ENCODE measurements at regions not wholly inside any gene's neighbourhood (a gene's known extent, or its start where the extent isn't known, plus 50 kb on each side); places are given as distances from the start of the nearest gene placed in this dataset.

DNA sequence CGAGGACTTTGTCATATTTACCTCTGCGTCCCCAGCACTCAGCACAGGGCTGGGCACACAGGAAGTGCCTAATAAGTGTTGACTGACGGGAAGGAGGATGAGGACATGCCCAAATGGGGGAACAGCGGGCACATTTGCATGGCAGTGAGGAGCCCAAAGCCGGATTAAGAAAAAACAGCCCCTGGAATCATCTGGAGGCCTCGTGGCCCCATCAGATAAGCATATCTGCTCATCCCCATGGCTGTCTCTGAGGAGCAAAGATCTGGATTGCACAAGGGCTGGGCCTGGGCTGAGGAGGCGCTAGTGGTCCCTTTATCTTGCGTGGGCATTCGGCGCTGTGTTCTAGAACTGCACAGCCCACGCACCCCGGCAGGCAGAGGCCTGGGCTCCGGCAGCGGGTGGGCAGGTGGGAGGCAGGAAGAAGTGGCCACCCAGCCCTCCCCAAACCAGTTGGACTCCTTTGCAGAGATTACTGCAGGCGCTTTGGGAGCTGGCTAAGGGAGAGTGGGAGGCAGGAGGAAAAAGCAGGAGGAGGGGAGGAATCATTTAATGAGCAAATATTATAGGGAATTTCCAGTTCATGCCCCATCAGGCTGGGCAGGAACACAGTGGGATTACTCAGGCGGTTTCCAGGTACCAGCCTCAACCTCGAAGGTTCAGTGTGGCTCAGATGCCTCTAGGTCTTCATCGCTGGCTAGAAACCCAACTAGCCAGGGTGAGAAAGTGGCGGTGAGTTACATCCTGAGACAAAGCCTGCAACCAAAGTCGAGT is 108.1 kb downstream of the CEBPB start:
- Mint-ChIP-seq H3K36me3 (peaks cover 13% of the 10 kb centered on the region), H3K4me1 (ENCODE audit: low read depth in 2 of 2) (peaks cover 59 to 66% of the 10 kb centered on the region in 2 donors), H3K9me3 (peaks cover 4% of the 10 kb centered on the region), H3K4me3 (peak overlapping the region; percentile 69), H3K27me3 (peaks cover 14 to 21% of the 10 kb centered on the region in 2 donors), H3K27ac (peak overlapping the region; percentile 72 to 86)
- DNase-seq (ENCODE audit: low spot score) (peak; percentile 74), ATAC-seq (peak; percentile 80 to 83)

DNA sequence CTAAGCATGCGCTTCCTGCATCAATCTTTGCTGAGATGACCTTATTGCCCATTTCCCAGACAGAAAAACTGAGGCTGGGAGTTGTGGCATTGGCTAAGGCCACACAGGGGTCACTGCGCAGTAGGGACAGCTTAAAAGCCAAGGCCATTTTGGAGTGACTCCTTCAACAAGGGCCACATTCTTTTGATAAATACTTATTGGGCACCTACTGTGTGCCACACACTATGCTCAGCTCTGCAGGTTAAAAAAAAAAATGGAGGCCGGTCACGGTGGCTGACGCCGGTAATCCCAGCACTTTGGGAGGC is 108.6 kb downstream of the CEBPB start:
- H3K4me1 Mint-ChIP-seq (ENCODE audit: low read depth in 2 of 2), result peaks cover 61 to 64% of the 10 kb centered on the region in 2 donors
- DNase-seq (ENCODE audit: low spot score) (no peak), ATAC-seq (no peak)
- H3K27me3 Mint-ChIP-seq, result peaks cover 14 to 24% of the 10 kb centered on the region in 2 donors
- H3K4me3 Mint-ChIP-seq, result peak overlapping the region; percentile 69
- H3K9me3 Mint-ChIP-seq, result peaks cover 4% of the 10 kb centered on the region
- H3K36me3 Mint-ChIP-seq, result peaks cover 13% of the 10 kb centered on the region
- H3K27ac Mint-ChIP-seq, result peak overlapping the region in 1 of 2 donors; percentile 72

DNA sequence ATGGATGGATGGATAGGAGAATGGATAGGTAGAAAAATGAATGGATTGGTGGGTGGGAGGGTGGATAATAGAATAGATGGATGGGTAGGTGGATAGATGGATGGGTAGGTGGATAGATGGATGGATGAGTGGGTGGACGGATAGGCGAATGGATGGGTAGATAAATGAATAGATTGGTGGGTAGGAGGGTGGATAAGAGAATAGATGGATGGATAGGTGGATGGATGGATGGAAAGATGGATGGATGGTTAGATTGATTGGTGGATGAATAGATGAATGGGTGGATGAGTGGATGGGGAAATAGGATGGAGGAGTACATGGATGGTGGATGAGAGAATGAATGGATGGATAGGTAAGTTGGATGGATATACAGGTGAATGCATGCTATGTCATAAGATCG is 110.5 kb downstream of the CEBPB start:
- ATAC-seq (no peak), DNase-seq (ENCODE audit: low spot score) (no peak)
- H3K4me3 Mint-ChIP-seq, result peak overlapping the region; percentile 16
- peaks cover 48 to 53% of the 10 kb centered on the region in 2 donors for H3K4me1 Mint-ChIP-seq (ENCODE audit: low read depth in 2 of 2)
- H3K36me3 Mint-ChIP-seq, result peaks cover 13% of the 10 kb centered on the region
- H3K27ac Mint-ChIP-seq, result peak overlapping the region in 1 of 2 donors; percentile 72
- peaks cover 14 to 24% of the 10 kb centered on the region in 2 donors for H3K27me3 Mint-ChIP-seq
- peaks cover 4% of the 10 kb centered on the region for H3K9me3 Mint-ChIP-seq

DNA sequence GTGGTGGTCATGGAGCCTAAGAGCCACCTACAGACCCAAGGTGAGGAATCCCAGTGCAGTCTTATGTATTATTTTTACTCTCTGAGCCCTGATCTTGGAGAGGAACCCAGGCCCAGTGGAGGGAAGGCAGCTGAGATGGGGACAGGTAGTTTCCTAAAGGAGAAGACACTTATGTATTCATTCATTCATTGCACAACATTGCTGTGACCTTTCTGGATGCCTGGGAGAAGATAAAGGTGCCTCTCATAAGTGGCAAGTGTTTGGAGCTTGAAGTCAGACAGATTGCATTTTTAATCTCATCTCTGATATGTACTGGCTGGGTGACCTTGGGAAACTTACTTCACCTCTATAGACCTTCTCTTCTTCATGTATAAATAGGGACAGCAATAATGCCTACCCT is 111.1 kb downstream of the CEBPB start:
- Mint-ChIP-seq H3K27ac (peak overlapping the region in 1 of 2 donors; percentile 72), H3K4me1 (ENCODE audit: low read depth in 2 of 2) (peaks cover 44 to 55% of the 10 kb centered on the region in 2 donors), H3K4me3 (no peak overlapping the region), H3K36me3 (peaks cover 13% of the 10 kb centered on the region), H3K27me3 (peaks cover 14 to 24% of the 10 kb centered on the region in 2 donors), H3K9me3 (peaks cover 4% of the 10 kb centered on the region)
- ATAC-seq, result no peak
- DNase-seq (ENCODE audit: low spot score), result no peak

DNA sequence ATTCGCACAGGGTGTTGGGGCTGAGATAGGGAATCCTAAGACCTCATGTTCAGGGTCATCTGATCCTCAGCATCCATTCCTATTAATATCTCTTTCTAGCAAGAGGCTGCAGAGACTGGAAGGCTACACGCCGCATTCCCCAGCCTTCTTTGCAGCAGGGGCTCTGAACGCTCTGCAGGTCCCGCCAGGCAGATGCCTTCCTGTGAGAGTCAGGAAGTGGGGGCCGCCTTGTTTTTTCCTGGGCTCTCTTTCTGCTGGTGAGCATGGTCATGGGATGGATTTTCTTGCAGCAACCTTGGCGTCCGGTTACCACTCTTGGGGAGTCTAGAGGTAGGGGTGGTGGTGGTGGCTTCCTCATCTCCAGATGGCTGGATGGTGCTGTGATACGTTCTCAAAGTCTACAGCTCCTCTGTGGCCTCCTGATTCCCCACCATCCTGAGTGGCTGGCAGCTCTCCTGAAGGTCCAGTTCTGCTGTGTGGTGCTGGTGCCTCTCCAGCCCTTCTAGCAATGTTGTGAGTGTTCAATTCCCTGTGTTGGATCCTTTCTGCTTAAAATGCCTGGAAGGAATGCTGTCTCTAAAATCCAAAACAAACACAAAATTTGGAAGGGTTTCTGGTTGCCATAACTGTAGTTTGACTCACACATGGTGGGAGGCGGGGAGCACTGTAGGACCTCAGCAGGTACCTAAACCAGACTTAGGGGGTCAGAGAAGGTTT is 111.9 kb downstream of the CEBPB start:
- Mint-ChIP-seq H3K27me3 (peaks cover 14 to 24% of the 10 kb centered on the region in 2 donors), H3K36me3 (peaks cover 13% of the 10 kb centered on the region), H3K9me3 (peaks cover 4% of the 10 kb centered on the region), H3K4me1 (ENCODE audit: low read depth in 2 of 2) (peaks cover 39 to 56% of the 10 kb centered on the region in 2 donors), H3K27ac (peak overlapping the region; percentile 63 to 71), H3K4me3 (no peak overlapping the region)
- DNase-seq (ENCODE audit: low spot score), result no peak
- no peak for ATAC-seq

DNA sequence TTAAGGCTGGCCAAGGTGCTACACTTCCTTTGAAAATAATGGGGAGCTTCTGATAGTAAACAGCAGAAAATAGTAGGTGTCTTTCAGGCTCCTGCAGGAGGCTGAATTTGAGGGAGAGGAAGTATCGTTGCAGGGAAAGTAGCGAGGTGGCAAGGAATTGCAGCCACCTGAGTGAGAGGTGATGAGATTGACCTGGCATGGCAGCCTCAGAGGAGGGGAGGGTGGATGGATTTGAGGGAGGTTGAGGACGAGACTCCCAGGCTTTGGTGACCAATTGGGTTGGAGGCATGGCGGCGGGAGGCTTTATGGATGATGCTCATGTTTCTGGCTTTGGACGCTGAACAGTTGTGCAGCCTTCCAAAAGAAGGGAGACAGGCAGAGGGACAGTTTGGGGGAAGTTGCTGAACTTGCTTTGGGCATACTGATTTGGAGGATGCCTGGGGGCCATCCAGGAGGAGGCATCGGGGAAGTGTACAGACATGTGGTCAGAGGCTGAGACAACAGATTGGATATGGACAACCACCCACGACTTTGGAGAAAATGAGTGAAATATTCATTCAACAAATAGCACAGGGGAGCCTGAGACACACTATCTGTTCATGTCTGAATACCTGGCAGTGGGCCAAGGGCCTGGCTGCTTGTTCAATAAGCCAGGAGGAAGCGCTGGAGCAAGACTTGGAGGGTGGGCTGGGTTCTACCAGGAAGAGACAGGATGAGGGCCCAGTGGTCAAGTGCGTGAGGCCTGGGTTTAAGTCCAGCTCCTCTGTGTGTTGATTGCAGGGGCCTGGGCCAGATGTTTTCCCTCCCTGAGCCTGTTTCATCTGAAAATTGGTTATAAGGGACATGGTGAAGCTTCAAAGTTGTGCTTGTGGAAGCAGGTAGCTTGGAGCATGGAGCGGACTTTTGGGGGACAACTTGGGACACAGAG is 113.2 kb downstream of the CEBPB start:
- ATAC-seq (no peak), DNase-seq (ENCODE audit: low spot score) (no peak)
- Mint-ChIP-seq H3K4me3 (no peak overlapping the region), H3K36me3 (peaks cover 13% of the 10 kb centered on the region), H3K27ac (peak overlapping the region; percentile 63 to 71), H3K27me3 (peaks cover 14 to 24% of the 10 kb centered on the region in 2 donors), H3K9me3 (peaks cover 4% of the 10 kb centered on the region), H3K4me1 (ENCODE audit: low read depth in 2 of 2) (peaks cover 34 to 48% of the 10 kb centered on the region in 2 donors)

DNA sequence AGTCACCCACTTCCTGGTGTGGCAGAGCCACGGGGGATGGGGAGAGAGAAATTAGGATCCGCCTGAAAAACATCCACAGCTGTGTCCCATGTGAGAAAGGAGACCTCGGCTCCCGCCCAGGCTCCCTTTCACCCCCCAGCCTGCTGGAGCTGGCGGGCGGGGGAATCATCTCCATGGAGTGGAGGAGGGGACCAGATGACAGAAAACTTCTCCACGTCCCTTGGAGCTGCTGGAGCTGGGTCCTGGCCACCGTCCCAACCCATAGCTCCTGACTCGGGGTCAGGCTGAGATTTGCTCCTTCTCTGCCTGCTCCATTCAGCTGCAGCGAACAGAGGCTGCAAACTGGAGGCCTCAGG is 113.8 kb downstream of the CEBPB start:
- peaks cover 38 to 48% of the 10 kb centered on the region in 2 donors for H3K4me1 Mint-ChIP-seq (ENCODE audit: low read depth in 2 of 2)
- H3K4me3 Mint-ChIP-seq, result no peak overlapping the region
- no peak for ATAC-seq
- H3K27me3 Mint-ChIP-seq, result peaks cover 14 to 24% of the 10 kb centered on the region in 2 donors
- peaks cover 13% of the 10 kb centered on the region for H3K36me3 Mint-ChIP-seq
- no peak for DNase-seq (ENCODE audit: low spot score)
- peaks cover 4% of the 10 kb centered on the region for H3K9me3 Mint-ChIP-seq
- H3K27ac Mint-ChIP-seq, result peak overlapping the region; percentile 63 to 71

DNA sequence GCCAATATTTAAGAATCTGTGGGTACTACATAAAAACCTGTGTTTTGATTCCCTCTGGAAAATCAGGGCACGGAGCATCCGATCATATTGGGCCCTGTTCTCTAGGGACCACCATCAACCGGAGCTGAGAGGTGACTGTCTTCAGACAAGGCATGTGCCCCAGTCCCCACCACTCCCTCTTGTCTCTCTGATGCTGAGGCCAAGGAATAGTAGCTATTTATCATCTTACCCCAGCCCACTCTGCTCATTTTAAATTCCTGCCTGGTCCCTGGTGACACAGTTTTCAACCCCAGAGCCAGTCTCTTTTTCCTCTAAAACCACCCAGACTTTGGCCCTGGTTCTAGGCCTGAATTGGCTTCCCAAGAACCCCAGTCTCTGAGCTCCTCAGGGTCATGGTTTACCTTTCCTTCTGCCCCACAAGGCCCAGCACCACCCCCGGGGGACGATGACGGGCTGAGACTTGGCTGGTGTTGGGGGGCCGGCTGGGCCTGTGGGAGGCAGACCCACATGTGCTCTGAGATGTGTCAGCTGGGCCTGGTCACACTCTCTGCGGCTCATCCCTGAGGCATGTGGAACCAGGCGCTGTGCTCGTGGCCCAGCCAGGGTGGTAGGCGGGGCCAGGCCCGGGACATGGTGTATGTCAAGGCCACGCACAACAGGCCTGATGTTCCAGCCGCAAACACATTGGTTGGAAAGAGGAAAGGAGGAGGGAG is 114.4 kb downstream of the CEBPB start:
- Mint-ChIP-seq H3K36me3 (peaks cover 13% of the 10 kb centered on the region), H3K27me3 (peaks cover 14 to 23% of the 10 kb centered on the region in 2 donors), H3K4me1 (ENCODE audit: low read depth in 2 of 2) (peaks cover 42 to 52% of the 10 kb centered on the region in 2 donors), H3K4me3 (no peak overlapping the region), H3K27ac (peak overlapping the region; percentile 11 to 38), H3K9me3 (peaks cover 4% of the 10 kb centered on the region)
- no peak for ATAC-seq
- DNase-seq (ENCODE audit: low spot score), result no peak

DNA sequence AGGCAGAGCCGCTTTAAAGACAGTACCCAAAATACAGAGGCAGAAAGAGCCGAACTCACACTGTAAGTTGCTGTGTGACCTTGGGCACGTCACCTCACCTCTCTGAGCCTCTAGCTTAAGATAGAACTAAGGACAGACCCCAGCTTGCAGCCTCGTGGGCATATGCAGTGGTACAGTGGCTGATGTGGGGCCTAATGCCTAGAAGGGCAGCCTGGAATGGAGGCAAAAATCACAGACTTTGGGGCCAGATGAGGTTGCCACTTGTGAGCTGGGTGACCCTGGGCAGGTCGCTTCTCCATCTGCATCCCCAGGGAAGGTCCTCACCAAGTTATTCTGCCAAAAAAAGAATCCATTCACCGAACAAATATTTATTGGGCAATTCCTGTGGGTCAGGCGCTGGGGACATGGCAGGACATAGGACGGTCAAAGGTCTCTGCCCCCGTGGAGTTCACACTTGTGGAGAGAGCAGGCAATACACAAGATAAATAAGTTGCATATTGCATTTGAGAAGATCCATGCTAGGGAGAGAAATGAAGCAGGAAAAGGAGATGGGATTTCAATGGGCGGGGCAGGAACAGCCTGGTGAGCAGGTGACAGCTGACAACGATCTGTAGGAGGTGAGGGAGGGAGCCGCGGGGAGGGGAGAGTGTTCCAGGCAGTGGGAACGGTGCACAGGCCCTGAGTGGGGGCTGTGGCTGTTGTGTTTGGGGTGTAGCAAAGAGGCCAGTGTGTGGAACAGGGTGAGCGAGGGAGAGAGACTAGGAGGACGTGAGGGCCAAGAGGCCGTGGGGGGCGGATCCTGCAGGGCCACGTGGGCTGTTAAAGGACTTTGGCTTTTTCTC is 115.2 kb downstream of the CEBPB start:
- ATAC-seq (no peak), DNase-seq (ENCODE audit: low spot score) (no peak)
- H3K9me3 Mint-ChIP-seq, result no peaks in the 10 kb centered on the region
- H3K36me3 Mint-ChIP-seq, result peaks cover 6% of the 10 kb centered on the region
- H3K27ac Mint-ChIP-seq, result peak overlapping the region; percentile 11 to 38
- H3K27me3 Mint-ChIP-seq, result peaks cover 10 to 15% of the 10 kb centered on the region in 2 donors
- H3K4me3 Mint-ChIP-seq, result no peak overlapping the region
- H3K4me1 Mint-ChIP-seq (ENCODE audit: low read depth in 2 of 2), result peaks cover 42 to 55% of the 10 kb centered on the region in 2 donors

DNA sequence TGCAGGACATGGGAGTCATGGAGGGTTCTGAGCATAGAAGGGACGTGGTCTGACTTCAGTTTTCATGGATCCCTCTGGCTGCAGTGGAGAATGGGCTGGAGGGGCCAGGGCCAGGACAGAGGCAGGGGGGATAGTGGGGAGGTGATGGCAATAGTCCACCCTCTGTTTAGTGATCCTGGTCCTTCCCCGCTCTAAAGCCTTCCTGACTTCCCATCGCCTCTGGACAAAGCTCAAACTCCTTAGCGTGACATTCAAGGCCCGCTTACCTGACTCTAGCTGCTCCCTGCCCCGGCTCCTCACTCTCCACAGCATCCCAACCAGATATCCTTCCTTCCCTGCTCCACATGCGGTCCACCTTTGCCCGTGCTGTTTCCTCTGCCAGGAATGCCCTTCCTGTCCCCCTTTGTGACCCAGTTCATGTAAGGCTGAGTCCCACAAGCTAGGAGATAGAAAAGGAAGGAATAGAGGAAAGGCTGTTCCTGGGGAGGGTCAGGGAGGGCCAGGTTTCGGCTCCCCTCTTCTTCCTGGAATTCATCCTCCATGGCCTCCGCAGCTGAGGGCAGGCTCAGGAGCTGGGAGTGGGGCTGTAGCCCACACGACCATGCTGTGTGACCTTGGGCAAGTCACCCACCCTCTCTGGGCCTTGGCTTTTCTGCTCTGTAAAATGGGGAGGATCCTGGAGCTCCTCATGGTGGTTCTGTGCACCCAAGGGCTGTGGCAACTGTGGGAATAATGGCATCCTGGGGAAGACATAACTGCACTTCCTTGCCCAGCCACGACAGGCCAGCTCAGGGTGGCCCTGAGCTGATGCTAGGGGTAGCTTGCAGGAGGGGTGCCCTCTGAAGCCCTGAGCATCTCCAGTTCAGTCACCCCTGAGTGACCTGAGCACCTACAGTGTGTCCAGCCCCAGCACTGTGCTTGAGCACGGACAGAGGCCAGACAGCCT is 116.1 kb downstream of the CEBPB start:
- Mint-ChIP-seq H3K4me3 (no peak overlapping the region), H3K27ac (peak overlapping the region; percentile 38 to 41), H3K9me3 (no peaks in the 10 kb centered on the region), H3K4me1 (ENCODE audit: low read depth in 2 of 2) (peaks cover 43 to 56% of the 10 kb centered on the region in 2 donors), H3K27me3 (peaks cover 7% of the 10 kb centered on the region in 2 donors), H3K36me3 (no peaks in the 10 kb centered on the region)
- DNase-seq (ENCODE audit: low spot score) (no peak), ATAC-seq (no peak)

DNA sequence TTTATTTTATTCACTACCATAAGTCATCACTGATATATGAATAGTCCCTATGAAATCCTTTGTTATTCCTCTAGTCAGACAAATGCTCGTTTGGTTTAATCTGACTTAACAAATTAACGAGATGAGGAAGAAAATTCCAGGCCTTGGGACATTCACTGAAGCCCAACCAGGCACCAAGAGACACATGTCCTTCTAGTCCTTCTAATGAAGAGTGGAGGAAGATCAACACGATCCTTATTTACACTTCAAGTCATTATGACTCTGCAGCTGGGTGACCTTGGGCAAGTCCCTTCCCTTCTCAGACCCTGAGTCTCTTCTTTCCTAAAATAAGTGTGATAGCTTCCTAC is 117.5 kb downstream of the CEBPB start:
- no peak for DNase-seq (ENCODE audit: low spot score)
- H3K9me3 Mint-ChIP-seq, result no peaks in the 10 kb centered on the region
- H3K27me3 Mint-ChIP-seq, result peaks cover 4 to 7% of the 10 kb centered on the region in 2 donors
- peak overlapping the region; percentile 61 to 74 for H3K27ac Mint-ChIP-seq
- ATAC-seq, result no peak
- H3K4me3 Mint-ChIP-seq, result peak overlapping the region; percentile 47
- peaks cover 1% of the 10 kb centered on the region for H3K36me3 Mint-ChIP-seq
- peaks cover 48 to 55% of the 10 kb centered on the region in 2 donors for H3K4me1 Mint-ChIP-seq (ENCODE audit: low read depth in 2 of 2)
